Caco-2 (cell line): ENCODE measurements at regions not wholly inside any gene's neighbourhood (a gene's known extent, or its start where the extent isn't known, plus 50 kb on each side); places are given as distances from the start of the nearest gene placed in this dataset.

ENCODE experiments used
- BruUV-seq: library from RNA; stranded (reverse); fragments of 400-500 nt; replicated peaks from 2 replicates; lab custom pipeline; 2021; lab: Mats Ljungman, UMichigan
- CTCF ChIA-PET: fragments of 300-600 bp; sonication (Branson Sonifier 250); formaldehyde crosslinking; loops from one replicate; lab custom pipeline; 2022; ENCODE audit warnings: antibody characterized with exemption; lab: Charles Lee
- POLR2A ChIA-PET: fragments of 300-600 bp; sonication (Branson Sonifier 250); formaldehyde crosslinking; loops from one replicate; lab custom pipeline; 2022; ENCODE audit warnings: antibody characterized with exemption; lab: Charles Lee
- DNase-seq, 2 experiments: peaks; one replicate each; pipeline versions ENCODE4 v3.0.0 to v3.0.0-alpha.2; 2020 to 2022
- H3K27me3 ChIP-seq: replicated peaks from 2 replicates; pipeline ENCODE4 v1.6.0; 2011; ENCODE audit warnings: low read length; ENCODE audit not compliant: control insufficient read depth, insufficient read depth
- H3K36me3 ChIP-seq: 2 replicates; pipeline ENCODE4 v1.5.1; 2011; ENCODE audit warnings: low read length; ENCODE audit not compliant: control insufficient read depth, insufficient read depth
- H3K4me1 ChIP-seq: fragments of 250-450 bp; sonication (Bioruptor Pico); 2 replicates; pipeline ENCODE4 v1.5.1; 2020; ENCODE audit warnings: mild to moderate bottlenecking
- H3K4me3 ChIP-seq: 2 replicates; pipeline ENCODE4 v1.5.1; 2011; ENCODE audit warnings: low read depth, mild to moderate bottlenecking, control low read depth, low read length
- H3K9me3 ChIP-seq: fragments of 250-450 bp; sonication (Bioruptor Pico); 2 replicates; pipeline ENCODE4 v1.5.1; 2020; ENCODE audit warnings: mild to moderate bottlenecking, moderate library complexity
- H3K27ac Mint-ChIP-seq: one replicate; pipeline ENCODE4 v1.8.0; 2022; ENCODE audit warnings: mixed read lengths; ENCODE audit not compliant: unreplicated experiment
- H3K27me3 Mint-ChIP-seq: one replicate; pipeline ENCODE4 v1.8.0; 2022; ENCODE audit warnings: mixed read lengths; ENCODE audit not compliant: insufficient read depth, unreplicated experiment
- H3K36me3 Mint-ChIP-seq: one replicate; pipeline ENCODE4 v1.8.0; 2022; ENCODE audit warnings: mild to moderate bottlenecking, mixed read lengths; ENCODE audit not compliant: insufficient read depth, unreplicated experiment
- H3K4me1 Mint-ChIP-seq: one replicate; pipeline ENCODE4 v1.8.0; 2022; ENCODE audit warnings: low read depth, mixed read lengths; ENCODE audit not compliant: unreplicated experiment
- H3K4me3 Mint-ChIP-seq: one replicate; pipeline ENCODE4 v1.8.0; 2022; ENCODE audit warnings: mild to moderate bottlenecking, moderate library complexity, mixed read lengths; ENCODE audit not compliant: unreplicated experiment
- H3K9me3 Mint-ChIP-seq: one replicate; pipeline ENCODE4 v1.8.0; 2022; ENCODE audit warnings: mixed read lengths; ENCODE audit not compliant: unreplicated experiment
- intact Hi-C: fragments of 100-400 bp; cut with micrococcal nuclease; formaldehyde crosslinking; loops from one replicate; pipeline ENCODE4 v1.10.0; 2022; ENCODE audit not compliant: unreplicated experiment
- TF ChIP-seq, protein P1 (sequence below), 2 experiments: fragments of 200-600 bp in 1 of 2; IDR thresholded peaks; 1 replicate in 1 of 2; 2 replicates in 1 of 2; pipeline versions ENCODE4 v1.5.1 to v1.8.0; 2011 to 2022; ENCODE audit warnings: antibody characterized with exemption in 1 of 2, control low read depth in 1 of 2, inconsistent platforms in 1 of 2, low read depth in 1 of 2, low read length in 1 of 2, mild to moderate bottlenecking in 1 of 2, moderate library complexity in 1 of 2; ENCODE audit not compliant: insufficient read depth in 1 of 2, severe bottlenecking in 1 of 2, unreplicated experiment in 1 of 2

DNA sequence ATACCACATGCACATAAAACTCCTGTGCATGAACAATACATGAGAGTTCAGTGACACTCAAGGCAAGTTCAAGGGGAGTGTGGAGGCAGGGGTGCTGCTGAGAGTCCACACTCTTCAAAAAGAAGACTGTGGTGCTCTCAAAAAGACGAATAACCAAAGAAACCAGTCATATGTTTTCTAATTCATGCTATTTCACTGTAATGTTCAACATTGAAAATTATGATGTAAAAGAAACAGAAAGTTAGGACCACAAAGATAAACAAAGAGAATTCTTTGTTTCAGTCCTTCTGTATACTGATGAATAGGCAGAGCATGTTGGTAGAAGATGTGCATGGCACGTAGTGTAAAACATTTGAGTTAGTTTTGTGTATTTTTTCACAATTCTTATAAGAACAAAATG lies 864.2 kb upstream of the LRATD1 start:
- no peak for DNase-seq
- Histone ChIP-seq H3K9me3 (no peaks in the 10 kb centered on the region), H3K4me1 (no peaks in the 10 kb centered on the region), H3K4me3 (no peak overlapping the region), H3K27me3 (no peaks in the 10 kb centered on the region), H3K36me3 (no peaks in the 10 kb centered on the region)
- Mint-ChIP-seq H3K4me3 (no peak overlapping the region), H3K36me3 (no peaks in the 10 kb centered on the region), H3K27me3 (no peaks in the 10 kb centered on the region), H3K4me1 (no peaks in the 10 kb centered on the region), H3K9me3 (no peaks in the 10 kb centered on the region), H3K27ac (no peak overlapping the region)
- TF ChIP-seq, protein P1, sequence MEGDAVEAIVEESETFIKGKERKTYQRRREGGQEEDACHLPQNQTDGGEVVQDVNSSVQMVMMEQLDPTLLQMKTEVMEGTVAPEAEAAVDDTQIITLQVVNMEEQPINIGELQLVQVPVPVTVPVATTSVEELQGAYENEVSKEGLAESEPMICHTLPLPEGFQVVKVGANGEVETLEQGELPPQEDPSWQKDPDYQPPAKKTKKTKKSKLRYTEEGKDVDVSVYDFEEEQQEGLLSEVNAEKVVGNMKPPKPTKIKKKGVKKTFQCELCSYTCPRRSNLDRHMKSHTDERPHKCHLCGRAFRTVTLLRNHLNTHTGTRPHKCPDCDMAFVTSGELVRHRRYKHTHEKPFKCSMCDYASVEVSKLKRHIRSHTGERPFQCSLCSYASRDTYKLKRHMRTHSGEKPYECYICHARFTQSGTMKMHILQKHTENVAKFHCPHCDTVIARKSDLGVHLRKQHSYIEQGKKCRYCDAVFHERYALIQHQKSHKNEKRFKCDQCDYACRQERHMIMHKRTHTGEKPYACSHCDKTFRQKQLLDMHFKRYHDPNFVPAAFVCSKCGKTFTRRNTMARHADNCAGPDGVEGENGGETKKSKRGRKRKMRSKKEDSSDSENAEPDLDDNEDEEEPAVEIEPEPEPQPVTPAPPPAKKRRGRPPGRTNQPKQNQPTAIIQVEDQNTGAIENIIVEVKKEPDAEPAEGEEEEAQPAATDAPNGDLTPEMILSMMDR (IDR thresholded peaks at IDR 0.05; ENCODE audit: insufficient read depth in 1 of 2, low read depth in 1 of 2, low read length in 1 of 2, severe bottlenecking in 1 of 2, unreplicated experiment in 1 of 2): no peak
- ChIA-PET CTCF (no interaction called here), POLR2A (no interaction called here)
- intact Hi-C loops: no loop called here
- no TSS peak for BruUV-seq

DNA sequence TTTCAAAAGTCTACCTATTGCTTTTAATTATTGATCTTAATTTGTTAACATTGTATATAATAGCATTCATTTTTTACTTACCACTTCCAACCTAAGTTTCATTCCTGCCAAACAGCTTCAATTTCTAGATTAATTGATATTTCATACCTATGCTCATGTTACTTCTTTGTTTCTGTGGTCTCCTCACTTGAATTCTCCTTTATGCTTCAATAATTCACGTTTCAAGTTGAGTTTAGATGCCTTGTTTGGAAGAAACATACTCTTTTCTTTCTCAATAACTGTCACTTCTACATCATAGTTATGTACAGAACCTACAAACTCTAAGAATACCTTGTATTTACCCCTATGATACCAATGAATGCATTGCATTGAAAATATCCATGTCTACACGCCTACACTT lies 862.2 kb upstream of the LRATD1 start:
- H3K27ac Mint-ChIP-seq: no peak overlapping the region
- Histone ChIP-seq H3K36me3 (no peaks in the 10 kb centered on the region), H3K9me3 (no peaks in the 10 kb centered on the region), H3K4me3 (no peak overlapping the region), H3K4me1 (no peaks in the 10 kb centered on the region), H3K27me3 (no peaks in the 10 kb centered on the region)
- no peak overlapping the region for H3K4me3 Mint-ChIP-seq
- intact Hi-C loops: no loop called here
- no TSS peak for BruUV-seq
- H3K4me1 Mint-ChIP-seq: no peaks in the 10 kb centered on the region
- no peaks in the 10 kb centered on the region for H3K9me3 Mint-ChIP-seq
- ChIA-PET POLR2A (no interaction called here), CTCF (no interaction called here)
- H3K27me3 Mint-ChIP-seq: peaks cover under 1% of the 10 kb centered on the region
- H3K36me3 Mint-ChIP-seq: no peaks in the 10 kb centered on the region
- no peak for DNase-seq
- TF ChIP-seq, protein P1 (IDR thresholded peaks at IDR 0.05; ENCODE audit: insufficient read depth in 1 of 2, low read depth in 1 of 2, low read length in 1 of 2, severe bottlenecking in 1 of 2, unreplicated experiment in 1 of 2): no peak

DNA sequence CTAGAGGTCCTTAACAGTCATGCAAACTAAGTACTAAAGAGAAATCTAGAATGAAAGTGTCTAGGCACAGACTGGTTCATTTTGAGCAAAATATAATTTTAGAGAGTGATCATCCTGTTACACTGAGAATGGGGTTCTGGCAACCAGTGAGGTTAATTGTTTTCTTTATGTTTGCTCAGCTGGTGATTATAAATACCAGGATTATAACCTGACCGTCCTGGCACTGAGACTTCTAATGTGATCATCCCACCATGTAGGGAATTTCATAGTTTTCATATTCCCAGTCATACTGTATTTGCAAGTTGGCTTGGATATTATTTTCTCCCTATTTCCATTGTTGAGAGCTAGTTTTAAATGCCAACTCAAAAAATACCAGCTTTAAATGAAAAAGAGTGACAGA lies 852.5 kb upstream of the LRATD1 start:
- POLR2A ChIA-PET: no interaction called here
- H3K4me1 Mint-ChIP-seq: no peaks in the 10 kb centered on the region
- H3K27me3 Mint-ChIP-seq: peaks cover 2% of the 10 kb centered on the region
- BruUV-seq: no TSS peak
- no peaks in the 10 kb centered on the region for H3K36me3 ChIP-seq
- H3K9me3 Mint-ChIP-seq: no peaks in the 10 kb centered on the region
- CTCF ChIA-PET: no interaction called here
- H3K4me3 Mint-ChIP-seq: no peak overlapping the region
- no peaks in the 10 kb centered on the region for H3K9me3 ChIP-seq
- DNase-seq: no peak
- no peak overlapping the region for H3K4me3 ChIP-seq
- intact Hi-C loops: no loop called here
- no peaks in the 10 kb centered on the region for H3K36me3 Mint-ChIP-seq
- no peaks in the 10 kb centered on the region for H3K27me3 ChIP-seq
- TF ChIP-seq, protein P1 (IDR thresholded peaks at IDR 0.05; ENCODE audit: insufficient read depth in 1 of 2, low read depth in 1 of 2, low read length in 1 of 2, severe bottlenecking in 1 of 2, unreplicated experiment in 1 of 2): no peak
- H3K27ac Mint-ChIP-seq: no peak overlapping the region
- H3K4me1 ChIP-seq: no peaks in the 10 kb centered on the region
